Heart right ventricle (tissue), 16 donors: ENCODE measurements at regions not wholly inside any gene's neighbourhood (a gene's known extent, or its start where the extent isn't known, plus 50 kb on each side); places are given as distances from the start of the nearest gene placed in this dataset.

ENCODE experiments used
- ATAC-seq, 8 donors: fragments of 200-7000 bp; cut with Tn5 transposase; one replicate each; pipeline ENCODE4 v1.9.1; 2020; ENCODE audit warnings: mild to moderate bottlenecking in 8 of 8, moderate library complexity in 8 of 8, moderate number of reproducible peaks in 1 of 8
- DNase-seq, 2 donors: peaks; one replicate each; pipeline ENCODE4 v3.0.0-alpha.2; 2020
- H3K27ac ChIP-seq, 10 donors: fragments of 200-600 bp; sonication (generic) in 2 of 10; one replicate each; pipeline versions ENCODE4 v1.5.0 to v1.8.0; 2020 to 2022; ENCODE audit warnings: mild to moderate bottlenecking in 3 of 10
- H3K27me3 ChIP-seq, 7 donors: fragments of 200-600 bp; one replicate each; pipeline ENCODE4 v1.8.0; 2021 to 2022; ENCODE audit warnings: mild to moderate bottlenecking in 2 of 7
- H3K36me3 ChIP-seq, 9 donors: fragments of 200-600 bp; sonication (generic) in 1 of 9; one replicate each; pipeline versions ENCODE4 v1.5.0 to v1.8.0; 2020 to 2022; ENCODE audit warnings: mild to moderate bottlenecking in 2 of 9
- H3K4me1 ChIP-seq, 9 donors: fragments of 200-600 bp; sonication (generic) in 1 of 9; one replicate each; pipeline versions ENCODE4 v1.5.0 to v1.8.0; 2020 to 2022; ENCODE audit warnings: mild to moderate bottlenecking in 4 of 9
- H3K4me3 ChIP-seq, 10 donors: fragments of 200-600 bp; sonication (generic) in 2 of 10; one replicate each; pipeline versions ENCODE4 v1.5.0 to v1.8.0; 2020 to 2022; ENCODE audit warnings: mild to moderate bottlenecking in 7 of 10, moderate library complexity in 2 of 10
- H3K9me3 ChIP-seq, 11 donors: fragments of 200-600 bp in 10 of 11; sonication (generic) in 2 of 11; one replicate each; pipeline versions ENCODE4 v1.5.0 to v1.8.0; 2013 to 2022; ENCODE audit warnings: mild to moderate bottlenecking in 2 of 11, control low read depth in 1 of 11, moderate library complexity in 1 of 11
- WGBS, 2 donors: extraction: QIAGEN DNeasy Blood & Tissue Kit; methylation state at CpG; one replicate each; pipeline ENCODE4 v1.1.7; 2013; ENCODE audit warnings: inconsistent platforms in 1 of 2; 5-methylcytosine and 5-hydroxymethylcytosine counted together
- intact Hi-C, 10 donors: fragments of 100-400 bp; cut with DNase I; formaldehyde crosslinking; loops; one replicate each; pipeline versions ENCODE4 v1.11.1 to v1.14.2; 2022
- TF ChIP-seq, protein P1 (sequence below), 9 donors: fragments of 200-600 bp; sonication (generic) in 2 of 9; IDR thresholded peaks; one replicate each; pipeline versions ENCODE4 v1.5.0 to v1.8.0; 2021 to 2022; ENCODE audit warnings: antibody characterized with exemption in 9 of 9, mild to moderate bottlenecking in 5 of 9, moderate library complexity in 1 of 9
- donor health status: Arrhythmogenic right ventricular cardiomyopathy.
- donor health status: ischemic (EF 13 %, LVEDD 7.1; RV severe dilation, severe dysfunction).
- donor health status: healthy with polysubstance abuse.
- donor health status: DM: no; HTN: yes; CAD: no.
- donor health status: DM: no; HTN: no; CAD: no.
- donor health status: ischemic (EF 25% LVEDD 6.9; RV normal size, moderate dysfunction).
- donor health status: ischemic (EF 25% LVEDD 5.7; RV mildly dilated, moderate dysfunction).
- donor health status: healthy.
- donor health status: DM: yes; HTN: yes; CAD: no.
- donor health status: Ischemic cardiomyopathy.
- donor health status: ischemic (EF 35%, LVEDD 5.7; RV mildly dilated, moderate dysfunction).
- donor health status: nonischemic (EF 11% LVEDD 7.7; RV severe dilation, severe dysfunction).
- donor health status: DM: yes; HTN: yes; CAD: no.
- donor health status: PGD.
- donor health status: ischemic (EF 29% LVEDD 5.4; RV normal size, mild dysfunction).
- donor health status: nonischemic (EF 23%, LVEDD 6.1; RV moderate dilation, normal function).

DNA sequence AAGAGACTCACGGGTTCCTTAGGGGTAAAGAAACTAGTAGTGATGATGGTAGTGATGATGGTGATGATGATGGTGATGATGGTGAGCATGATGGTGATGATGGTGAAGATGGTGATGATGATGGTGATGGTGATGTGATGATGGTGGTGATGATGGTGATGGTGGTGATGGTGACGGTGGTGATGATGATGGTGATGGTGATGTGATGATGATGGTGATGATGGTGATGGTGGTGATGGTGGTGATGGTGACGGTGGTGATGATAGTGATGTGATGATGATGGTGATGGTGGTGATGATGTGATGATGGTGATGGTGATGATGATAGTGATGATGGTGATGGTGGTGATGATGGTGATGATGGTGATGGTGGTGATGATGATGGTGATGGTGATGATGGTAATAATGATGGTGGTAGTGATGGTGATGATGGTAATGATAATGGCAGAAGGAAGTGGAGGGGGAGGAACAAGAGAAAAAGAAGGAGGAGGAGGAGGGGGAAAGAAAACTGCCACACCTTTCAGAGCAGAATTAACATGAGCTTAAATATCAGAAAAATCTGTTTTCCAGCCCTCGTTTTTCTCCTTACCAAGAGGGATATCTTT, 85.5 kb downstream of the FZD10 start:
- Histone ChIP-seq H3K9me3 (no peaks in the 10 kb centered on the region), H3K27ac (no peak overlapping the region), H3K4me3 (no peak overlapping the region), H3K27me3 (peaks cover 0 to 9% (median 0%) of the 10 kb centered on the region in 7 donors), H3K4me1 (no peaks in the 10 kb centered on the region), H3K36me3 (no peaks in the 10 kb centered on the region)
- TF ChIP-seq, protein P1, sequence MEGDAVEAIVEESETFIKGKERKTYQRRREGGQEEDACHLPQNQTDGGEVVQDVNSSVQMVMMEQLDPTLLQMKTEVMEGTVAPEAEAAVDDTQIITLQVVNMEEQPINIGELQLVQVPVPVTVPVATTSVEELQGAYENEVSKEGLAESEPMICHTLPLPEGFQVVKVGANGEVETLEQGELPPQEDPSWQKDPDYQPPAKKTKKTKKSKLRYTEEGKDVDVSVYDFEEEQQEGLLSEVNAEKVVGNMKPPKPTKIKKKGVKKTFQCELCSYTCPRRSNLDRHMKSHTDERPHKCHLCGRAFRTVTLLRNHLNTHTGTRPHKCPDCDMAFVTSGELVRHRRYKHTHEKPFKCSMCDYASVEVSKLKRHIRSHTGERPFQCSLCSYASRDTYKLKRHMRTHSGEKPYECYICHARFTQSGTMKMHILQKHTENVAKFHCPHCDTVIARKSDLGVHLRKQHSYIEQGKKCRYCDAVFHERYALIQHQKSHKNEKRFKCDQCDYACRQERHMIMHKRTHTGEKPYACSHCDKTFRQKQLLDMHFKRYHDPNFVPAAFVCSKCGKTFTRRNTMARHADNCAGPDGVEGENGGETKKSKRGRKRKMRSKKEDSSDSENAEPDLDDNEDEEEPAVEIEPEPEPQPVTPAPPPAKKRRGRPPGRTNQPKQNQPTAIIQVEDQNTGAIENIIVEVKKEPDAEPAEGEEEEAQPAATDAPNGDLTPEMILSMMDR (IDR thresholded peaks at IDR 0.05), result no peak
- intact Hi-C loops, result no loop called here
- 67 to 77% methylated on average over 4 of the region's 4 CpGs for WGBS, 2 donors
- no peak for DNase-seq
- ATAC-seq, result no peak

- DNase-seq, result no peak
- no peaks in the 10 kb centered on the region for H3K36me3 ChIP-seq
- 68 to 78% methylated on average over 6 of the region's 6 CpGs for WGBS, 2 donors
- H3K27me3 ChIP-seq, result peaks cover 0 to 6% (median 0%) of the 10 kb centered on the region in 7 donors
- H3K9me3 ChIP-seq, result no peaks in the 10 kb centered on the region
- no peak overlapping the region for H3K27ac ChIP-seq
- no peak overlapping the region for H3K4me3 ChIP-seq
- TF ChIP-seq, protein P1 (IDR thresholded peaks at IDR 0.05), result no peak
- no peak for ATAC-seq
- H3K4me1 ChIP-seq, result no peaks in the 10 kb centered on the region
- intact Hi-C loops, result no loop called here
Observed at GRCh38 chr12:130249376-130249775, 87.1 kb downstream of the FZD10 start.

DNA sequence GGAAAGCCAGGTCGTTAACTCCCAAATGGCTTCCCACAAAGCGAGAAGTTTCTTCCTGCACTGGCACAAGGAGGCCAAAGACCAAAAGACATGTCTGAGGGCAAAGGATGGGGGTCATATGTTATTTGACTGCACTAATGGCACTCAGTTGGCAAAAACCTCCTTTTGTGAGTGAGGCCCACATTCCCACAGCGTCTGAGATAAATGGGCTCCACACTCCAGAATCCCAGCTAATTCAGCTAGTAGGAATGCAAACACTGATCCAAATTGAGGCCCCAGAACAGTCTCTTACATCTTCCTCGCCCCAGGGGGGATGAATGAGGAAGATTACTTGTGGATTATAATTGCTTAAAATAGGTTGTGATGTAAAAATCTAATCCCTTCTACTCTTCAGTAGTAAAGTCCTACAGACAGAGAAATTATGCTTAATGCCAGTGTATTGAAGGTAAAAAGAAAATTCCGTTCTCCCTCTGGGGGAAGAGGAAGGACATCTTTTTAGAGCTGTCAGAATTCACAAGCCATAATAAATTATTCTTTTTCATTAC, 86.4 kb upstream of the PIWIL1 start:
- Histone ChIP-seq H3K36me3 (no peaks in the 10 kb centered on the region), H3K9me3 (no peaks in the 10 kb centered on the region), H3K27ac (no peak overlapping the region), H3K4me1 (no peaks in the 10 kb centered on the region), H3K27me3 (peaks cover 0 to 6% (median 0%) of the 10 kb centered on the region in 7 donors), H3K4me3 (no peak overlapping the region)
- DNase-seq, result no peak
- TF ChIP-seq, protein P1 (IDR thresholded peaks at IDR 0.05), result no peak
- intact Hi-C loops, result no loop called here
- WGBS, 2 donors, result 58 to 65% methylated on average over 5 of the region's 5 CpGs
- ATAC-seq, result no peak

GRCh38 chr12:130253866-130254265, 83.8 kb upstream of the PIWIL1 start:
- WGBS, 2 donors, result 87 to 88% methylated on average over 5 of the region's 5 CpGs
- ATAC-seq, result no peak
- H3K27me3 ChIP-seq, result peaks cover 0 to 7% (median 0%) of the 10 kb centered on the region in 7 donors
- no peak overlapping the region for H3K4me3 ChIP-seq
- TF ChIP-seq, protein P1 (IDR thresholded peaks at IDR 0.05), result no peak
- intact Hi-C loops, result no loop called here
- H3K27ac ChIP-seq, result no peak overlapping the region
- H3K4me1 ChIP-seq, result no peaks in the 10 kb centered on the region
- DNase-seq, result no peak
- H3K9me3 ChIP-seq, result no peaks in the 10 kb centered on the region
- no peaks in the 10 kb centered on the region for H3K36me3 ChIP-seq
